ENCODE measurements at regions not wholly inside any gene's neighbourhood (a gene's known extent, or its start where the extent isn't known, plus 50 kb on each side); places are given as distances from the start of the nearest gene placed in this dataset.
"Not testable (repeated sequence)": the region's sequence is repeated elsewhere in the genome, so short reads cannot be mapped to it uniquely, and the experiment has no call there.

DNA sequence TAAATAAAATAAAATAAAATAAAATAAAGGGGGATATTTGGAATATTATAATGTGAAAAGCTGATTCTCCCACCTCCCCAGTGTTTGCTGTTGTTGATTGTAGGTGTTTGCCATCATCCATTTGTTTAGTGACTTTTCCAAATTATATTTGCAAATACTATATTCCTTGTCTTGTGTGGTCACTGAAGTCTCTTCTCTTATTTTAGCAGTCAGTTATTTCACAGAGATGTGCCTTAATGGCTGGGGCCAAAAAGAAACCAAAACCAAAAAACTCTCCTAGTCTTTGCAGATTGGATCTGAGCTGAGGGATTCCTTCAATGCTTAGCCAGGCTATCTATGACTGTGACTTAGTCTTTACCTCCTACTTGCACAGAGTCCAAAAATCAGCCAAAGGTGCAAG lies 70.9 kb upstream of the ZNF169 start:
- H4K20me1 ChIP-seq (ENCODE audit: insufficient read depth, low read length, poor library complexity, severe bottlenecking) = no peaks in the 10 kb centered on the region
- H3K4me1 ChIP-seq (ENCODE audit: insufficient read depth, low read length, poor library complexity, severe bottlenecking) = no peaks in the 10 kb centered on the region
- no peak overlapping the region for H3K9ac ChIP-seq (ENCODE audit: low read depth, low read length, poor library complexity, severe bottlenecking)
- H3K9me3 ChIP-seq (ENCODE audit: insufficient read depth, low read depth, low read length) = peaks cover under 1% of the 10 kb centered on the region; the same call in 1 of the 2 replicates
- no peak overlapping the region for H3K4me3 ChIP-seq (ENCODE audit: low read length, poor library complexity, severe bottlenecking)
- H3K9me2 ChIP-seq (replicated peaks; ENCODE audit: low read depth, low read length) = no peaks in the 10 kb centered on the region
- no peak overlapping the region for H2AFZ ChIP-seq (ENCODE audit: low read length)
- H3K27me3 ChIP-seq (ENCODE audit: insufficient read depth, low read length, poor library complexity, severe bottlenecking) = no peaks in the 10 kb centered on the region
- no peaks in the 10 kb centered on the region for H3K79me2 ChIP-seq (ENCODE audit: insufficient read depth, low read length)
- no peak overlapping the region for H3K4me2 ChIP-seq (ENCODE audit: low read depth, low read length, poor library complexity, severe bottlenecking)
- TF ChIP-seq CTCF (conservative IDR thresholded peaks at IDR 0.05; ENCODE audit: low read length) = no peak
- TF ChIP-seq EZH2phosphoT487 (IDR thresholded peaks at IDR 0.05; ENCODE audit: borderline replicate concordance) = no peak
- no peaks in the 10 kb centered on the region for H3F3A ChIP-seq (ENCODE audit: low read depth)
- H3K36me3 ChIP-seq (ENCODE audit: insufficient read depth, low read length) = peaks cover 5% of the 10 kb centered on the region; the same call in 1 of the 2 replicates

DNA sequence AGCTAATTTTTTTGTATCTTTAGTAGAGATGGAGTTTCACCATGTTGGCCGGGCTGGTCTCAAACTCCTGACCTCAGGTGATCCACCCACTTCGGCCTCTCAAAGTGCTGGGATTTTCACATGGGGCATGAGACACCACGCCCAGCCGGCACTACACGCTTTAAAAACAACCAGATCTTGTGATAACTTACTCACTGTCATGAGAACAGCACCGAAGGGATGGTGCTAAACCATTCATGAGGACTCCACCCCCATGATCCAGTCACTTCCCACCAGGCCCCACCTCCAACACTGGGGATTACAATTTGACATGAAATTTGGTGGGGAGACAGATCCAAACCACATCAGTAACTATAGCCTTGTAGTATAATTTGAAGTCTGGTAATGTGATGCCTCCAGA lies 67.4 kb upstream of the ZNF169 start:
- H3K9ac ChIP-seq (ENCODE audit: low read depth, low read length, poor library complexity, severe bottlenecking); H4K20me1 ChIP-seq (ENCODE audit: insufficient read depth, low read length, poor library complexity, severe bottlenecking); H3F3A ChIP-seq (ENCODE audit: low read depth); H3K9me3 ChIP-seq (ENCODE audit: insufficient read depth, low read depth, low read length); H3K4me1 ChIP-seq (ENCODE audit: insufficient read depth, low read length, poor library complexity, severe bottlenecking); H2AFZ ChIP-seq (ENCODE audit: low read length); H3K4me2 ChIP-seq (ENCODE audit: low read depth, low read length, poor library complexity, severe bottlenecking); H3K79me2 ChIP-seq (ENCODE audit: insufficient read depth, low read length); H3K27me3 ChIP-seq (ENCODE audit: insufficient read depth, low read length, poor library complexity, severe bottlenecking); H3K36me3 ChIP-seq (ENCODE audit: insufficient read depth, low read length); H3K4me3 ChIP-seq (ENCODE audit: low read length, poor library complexity, severe bottlenecking); H3K9me2 ChIP-seq (replicated peaks; ENCODE audit: low read depth, low read length): not testable (repeated sequence)

DNA sequence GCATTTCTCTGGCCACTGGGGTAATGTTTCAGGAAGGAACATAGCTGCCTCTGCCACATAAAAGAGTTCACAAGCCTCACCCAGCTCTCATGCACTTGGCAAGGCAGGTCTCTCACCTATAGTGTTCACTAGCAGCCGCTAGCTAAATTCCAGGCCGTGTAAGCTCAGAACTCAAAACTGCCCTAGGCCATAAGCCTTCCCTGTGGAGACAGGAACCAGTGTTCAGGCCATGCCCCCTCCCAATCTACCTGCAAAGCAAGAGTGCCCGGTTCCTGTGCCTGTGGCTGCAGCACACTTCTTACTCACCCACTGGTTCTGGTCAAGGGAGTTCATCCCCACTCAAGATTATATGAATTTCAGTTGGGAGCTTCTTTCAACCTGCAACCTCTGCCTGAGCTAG lies 60.7 kb upstream of the ZNF169 start:
- H3F3A ChIP-seq (ENCODE audit: low read depth) = no peaks in the 10 kb centered on the region
- no peaks in the 10 kb centered on the region for H3K79me2 ChIP-seq (ENCODE audit: insufficient read depth, low read length)
- H3K4me2 ChIP-seq (ENCODE audit: low read depth, low read length, poor library complexity, severe bottlenecking) = no peak overlapping the region
- no peak for TF ChIP-seq CTCF (conservative IDR thresholded peaks at IDR 0.05; ENCODE audit: low read length)
- no peak for TF ChIP-seq EZH2phosphoT487 (IDR thresholded peaks at IDR 0.05; ENCODE audit: borderline replicate concordance)
- H2AFZ ChIP-seq (ENCODE audit: low read length) = no peak overlapping the region
- H3K9me3 ChIP-seq (ENCODE audit: insufficient read depth, low read depth, low read length) = peaks cover 5% of the 10 kb centered on the region
- H3K9me2 ChIP-seq (replicated peaks; ENCODE audit: low read depth, low read length) = no peaks in the 10 kb centered on the region
- no peaks in the 10 kb centered on the region for H3K27me3 ChIP-seq (ENCODE audit: insufficient read depth, low read length, poor library complexity, severe bottlenecking)
- no peaks in the 10 kb centered on the region for H4K20me1 ChIP-seq (ENCODE audit: insufficient read depth, low read length, poor library complexity, severe bottlenecking)
- H3K4me3 ChIP-seq (ENCODE audit: low read length, poor library complexity, severe bottlenecking) = no peak overlapping the region
- no peaks in the 10 kb centered on the region for H3K4me1 ChIP-seq (ENCODE audit: insufficient read depth, low read length, poor library complexity, severe bottlenecking)
- no peak overlapping the region for H3K9ac ChIP-seq (ENCODE audit: low read depth, low read length, poor library complexity, severe bottlenecking)
- no peaks in the 10 kb centered on the region for H3K36me3 ChIP-seq (ENCODE audit: insufficient read depth, low read length)

- Histone ChIP-seq H2AFZ (ENCODE audit: low read length) (no peak overlapping the region), H4K20me1 (ENCODE audit: insufficient read depth, low read length, poor library complexity, severe bottlenecking) (no peaks in the 10 kb centered on the region), H3K9me3 (ENCODE audit: insufficient read depth, low read depth, low read length) (peaks cover 3% of the 10 kb centered on the region), H3K79me2 (ENCODE audit: insufficient read depth, low read length) (no peaks in the 10 kb centered on the region), H3K9ac (ENCODE audit: low read depth, low read length, poor library complexity, severe bottlenecking) (no peak overlapping the region), H3K36me3 (ENCODE audit: insufficient read depth, low read length) (no peaks in the 10 kb centered on the region), H3K4me1 (ENCODE audit: insufficient read depth, low read length, poor library complexity, severe bottlenecking) (no peaks in the 10 kb centered on the region), H3K27me3 (ENCODE audit: insufficient read depth, low read length, poor library complexity, severe bottlenecking) (no peaks in the 10 kb centered on the region), H3K9me2 (replicated peaks; ENCODE audit: low read depth, low read length) (no peaks in the 10 kb centered on the region), H3K4me3 (ENCODE audit: low read length, poor library complexity, severe bottlenecking) (no peak overlapping the region), H3F3A (ENCODE audit: low read depth) (no peaks in the 10 kb centered on the region), H3K4me2 (ENCODE audit: low read depth, low read length, poor library complexity, severe bottlenecking) (no peak overlapping the region)
- no peak for TF ChIP-seq EZH2phosphoT487 (IDR thresholded peaks at IDR 0.05; ENCODE audit: borderline replicate concordance)
- TF ChIP-seq CTCF (conservative IDR thresholded peaks at IDR 0.05; ENCODE audit: low read length) = no peak
Measured at GRCh38 chr9:94199776-94200175, 59.3 kb upstream of the ZNF169 start.
